ENCODE measurements at regions not wholly inside any gene's neighbourhood (a gene's known extent, or its start where the extent isn't known, plus 50 kb on each side); places are given as distances from the start of the nearest gene placed in this dataset.
"Not testable (repeated sequence)": the region's sequence is repeated elsewhere in the genome, so short reads cannot be mapped to it uniquely, and the experiment has no call there.

- no peak overlapping the region for H3K27ac Mint-ChIP-seq
- Histone ChIP-seq H3K4me1 (ENCODE audit: insufficient read depth, low read length) (no peaks in the 10 kb centered on the region), H3K27me3 (ENCODE audit: insufficient read depth, low read length, poor library complexity, severe bottlenecking) (no peaks in the 10 kb centered on the region), H3K27ac (ENCODE audit: low read depth, low read length) (no peak overlapping the region), H3K4me3 (ENCODE audit: low read length) (no peak overlapping the region), H3K36me3 (ENCODE audit: insufficient read depth, low read length) (no peaks in the 10 kb centered on the region), H3K9me3 (ENCODE audit: low read length) (no peaks in the 10 kb centered on the region)
- peaks cover 0 to 3% (median 0%) of the 10 kb centered on the region in 5 donors for H3K9me3 Mint-ChIP-seq
- CTCF ChIA-PET = no interaction called here
- peaks cover 0 to 9% (median 0%) of the 10 kb centered on the region in 3 donors for H3K36me3 Mint-ChIP-seq
- POLR2A ChIA-PET = no interaction called here
- no peak for DNase-seq
- no peak overlapping the region for H3K4me3 Mint-ChIP-seq
- H3K4me1 Mint-ChIP-seq = peaks cover 0 to 9% (median 0%) of the 10 kb centered on the region in 3 donors
- H3K27me3 Mint-ChIP-seq = peaks cover 0 to 5% of the 10 kb centered on the region in 2 donors
These were observed 98.9 kb downstream of the RGS2 start for GRCh38 chr1:192907545-192908243.

- H3K9me3 ChIP-seq (ENCODE audit: low read length); H3K4me3 Mint-ChIP-seq; H3K36me3 Mint-ChIP-seq; H3K4me1 ChIP-seq (ENCODE audit: insufficient read depth, low read length); H3K27ac ChIP-seq (ENCODE audit: low read depth, low read length); H3K36me3 ChIP-seq (ENCODE audit: insufficient read depth, low read length); H3K4me3 ChIP-seq (ENCODE audit: low read length); H3K27me3 ChIP-seq (ENCODE audit: insufficient read depth, low read length, poor library complexity, severe bottlenecking); DNase-seq; POLR2A ChIA-PET; H3K27ac Mint-ChIP-seq; H3K9me3 Mint-ChIP-seq; H3K27me3 Mint-ChIP-seq; CTCF ChIA-PET; H3K4me1 Mint-ChIP-seq: not testable (repeated sequence)
These were observed 103.2 kb downstream of the RGS2 start for GRCh38 chr1:192911896-192912656.

GRCh38 chr1:192913683-192914082, 104.8 kb downstream of the RGS2 start:
- no peak for DNase-seq
- H3K36me3 ChIP-seq (ENCODE audit: insufficient read depth, low read length) = no peaks in the 10 kb centered on the region
- H3K4me1 Mint-ChIP-seq = no peaks in the 10 kb centered on the region
- H3K27me3 ChIP-seq (ENCODE audit: insufficient read depth, low read length, poor library complexity, severe bottlenecking) = no peaks in the 10 kb centered on the region
- no peak overlapping the region for H3K4me3 ChIP-seq (ENCODE audit: low read length)
- H3K27ac ChIP-seq (ENCODE audit: low read depth, low read length) = no peak overlapping the region
- H3K4me3 Mint-ChIP-seq = no peak overlapping the region
- H3K27ac Mint-ChIP-seq = peak overlapping the region in 1 of 8 donors; percentile 25
- no peaks in the 10 kb centered on the region for H3K4me1 ChIP-seq (ENCODE audit: insufficient read depth, low read length)
- no peaks in the 10 kb centered on the region for H3K9me3 ChIP-seq (ENCODE audit: low read length)
- ChIA-PET POLR2A (no interaction called here), CTCF (no interaction called here)
- H3K9me3 Mint-ChIP-seq = peaks cover 0 to 3% (median 0%) of the 10 kb centered on the region in 5 donors
- H3K36me3 Mint-ChIP-seq = peaks cover 0 to 9% (median 0%) of the 10 kb centered on the region in 3 donors
- peaks cover 0 to 2% of the 10 kb centered on the region in 2 donors for H3K27me3 Mint-ChIP-seq

GRCh38 chr1:192914092-192914491, 105.3 kb downstream of the RGS2 start:
- no peak overlapping the region for H3K27ac ChIP-seq (ENCODE audit: low read depth, low read length)
- no peak overlapping the region for H3K27ac Mint-ChIP-seq

GRCh38 chr1:192914696-192915095, 105.9 kb downstream of the RGS2 start:
- no peaks in the 10 kb centered on the region for H3K9me3 ChIP-seq (ENCODE audit: low read length)
- peaks cover 0 to 2% (median 0%) of the 10 kb centered on the region in 3 donors for H3K36me3 Mint-ChIP-seq
- peaks cover 0 to 2% of the 10 kb centered on the region in 2 donors for H3K27me3 Mint-ChIP-seq
- H3K27me3 ChIP-seq (ENCODE audit: insufficient read depth, low read length, poor library complexity, severe bottlenecking) = no peaks in the 10 kb centered on the region
- ChIA-PET CTCF (no interaction called here), POLR2A (no interaction called here)
- H3K4me3 ChIP-seq (ENCODE audit: low read length) = no peak overlapping the region
- no peaks in the 10 kb centered on the region for H3K4me1 Mint-ChIP-seq
- H3K27ac ChIP-seq (ENCODE audit: low read depth, low read length) = no peak overlapping the region
- H3K9me3 Mint-ChIP-seq = peaks cover 0 to 2% (median 0%) of the 10 kb centered on the region in 5 donors
- no peak for DNase-seq
- H3K36me3 ChIP-seq (ENCODE audit: insufficient read depth, low read length) = no peaks in the 10 kb centered on the region
- no peaks in the 10 kb centered on the region for H3K4me1 ChIP-seq (ENCODE audit: insufficient read depth, low read length)
- no peak overlapping the region for H3K27ac Mint-ChIP-seq
- H3K4me3 Mint-ChIP-seq = no peak overlapping the region

More at GRCh38 chr1:192914092-192914491, 105.3 kb downstream of the RGS2 start:
- ChIA-PET POLR2A (no interaction called here), CTCF (no interaction called here)
- Histone ChIP-seq H3K9me3 (ENCODE audit: low read length) (no peaks in the 10 kb centered on the region), H3K4me1 (ENCODE audit: insufficient read depth, low read length) (no peaks in the 10 kb centered on the region), H3K27me3 (ENCODE audit: insufficient read depth, low read length, poor library complexity, severe bottlenecking) (no peaks in the 10 kb centered on the region), H3K36me3 (ENCODE audit: insufficient read depth, low read length) (no peaks in the 10 kb centered on the region), H3K4me3 (ENCODE audit: low read length) (no peak overlapping the region)
- no peak for DNase-seq
- peaks cover 0 to 8% (median 0%) of the 10 kb centered on the region in 3 donors for H3K36me3 Mint-ChIP-seq
- peaks cover 0 to 3% (median 0%) of the 10 kb centered on the region in 5 donors for H3K9me3 Mint-ChIP-seq
- H3K27me3 Mint-ChIP-seq = peaks cover 0 to 2% of the 10 kb centered on the region in 2 donors
- no peaks in the 10 kb centered on the region for H3K4me1 Mint-ChIP-seq
- no peak overlapping the region for H3K4me3 Mint-ChIP-seq

GRCh38 chr1:192916021-192916420, 107.2 kb downstream of the RGS2 start:
- POLR2A ChIA-PET = interaction anchor here (0.7 kb wide), 1 partner anchor 292 kb away, joined by 6 read pairs; no protein-coding TSS in a partner anchor
- CTCF ChIA-PET = no interaction called here
- DNase-seq = no peak

GRCh38 chr1:192918259-192918658, 109.4 kb downstream of the RGS2 start:
- Mint-ChIP-seq H3K9me3 (no peaks in the 10 kb centered on the region), H3K27me3 (no peaks in the 10 kb centered on the region), H3K27ac (no peak overlapping the region), H3K36me3 (peaks cover 0 to 3% (median 0%) of the 10 kb centered on the region in 3 donors), H3K4me1 (no peaks in the 10 kb centered on the region), H3K4me3 (no peak overlapping the region)
- Histone ChIP-seq H3K36me3 (ENCODE audit: insufficient read depth, low read length) (no peaks in the 10 kb centered on the region), H3K4me1 (ENCODE audit: insufficient read depth, low read length) (no peaks in the 10 kb centered on the region), H3K27ac (ENCODE audit: low read depth, low read length) (no peak overlapping the region), H3K4me3 (ENCODE audit: low read length) (no peak overlapping the region), H3K27me3 (ENCODE audit: insufficient read depth, low read length, poor library complexity, severe bottlenecking) (no peaks in the 10 kb centered on the region), H3K9me3 (ENCODE audit: low read length) (no peaks in the 10 kb centered on the region)
- no peak for DNase-seq
- ChIA-PET POLR2A (no interaction called here), CTCF (no interaction called here)

More at GRCh38 chr1:192916021-192916420, 107.2 kb downstream of the RGS2 start:
- no peaks in the 10 kb centered on the region for H3K9me3 Mint-ChIP-seq
- Histone ChIP-seq H3K36me3 (ENCODE audit: insufficient read depth, low read length) (no peaks in the 10 kb centered on the region), H3K27ac (ENCODE audit: low read depth, low read length) (no peak overlapping the region), H3K4me3 (ENCODE audit: low read length) (no peak overlapping the region), H3K4me1 (ENCODE audit: insufficient read depth, low read length) (no peaks in the 10 kb centered on the region), H3K9me3 (ENCODE audit: low read length) (no peaks in the 10 kb centered on the region), H3K27me3 (ENCODE audit: insufficient read depth, low read length, poor library complexity, severe bottlenecking) (no peaks in the 10 kb centered on the region)
- H3K4me1 Mint-ChIP-seq = no peaks in the 10 kb centered on the region
- H3K27ac Mint-ChIP-seq = no peak overlapping the region
- no peaks in the 10 kb centered on the region for H3K36me3 Mint-ChIP-seq
- H3K4me3 Mint-ChIP-seq = no peak overlapping the region
- H3K27me3 Mint-ChIP-seq = no peaks in the 10 kb centered on the region

GRCh38 chr1:192920412-192920811, 111.6 kb downstream of the RGS2 start:
- Mint-ChIP-seq H3K9me3 (no peaks in the 10 kb centered on the region), H3K27ac (no peak overlapping the region), H3K4me1 (no peaks in the 10 kb centered on the region), H3K36me3 (peaks cover 0 to 11% (median 0%) of the 10 kb centered on the region in 3 donors), H3K4me3 (no peak overlapping the region), H3K27me3 (no peaks in the 10 kb centered on the region)
- no peaks in the 10 kb centered on the region for H3K27me3 ChIP-seq (ENCODE audit: insufficient read depth, low read length, poor library complexity, severe bottlenecking)
- H3K4me1 ChIP-seq (ENCODE audit: insufficient read depth, low read length) = no peaks in the 10 kb centered on the region
- no peaks in the 10 kb centered on the region for H3K9me3 ChIP-seq (ENCODE audit: low read length)
- ChIA-PET POLR2A (no interaction called here), CTCF (no interaction called here)
- H3K4me3 ChIP-seq (ENCODE audit: low read length) = no peak overlapping the region
- H3K36me3 ChIP-seq (ENCODE audit: insufficient read depth, low read length) = no peaks in the 10 kb centered on the region
- no peak for DNase-seq
- H3K27ac ChIP-seq (ENCODE audit: low read depth, low read length) = no peak overlapping the region
